GM12878 (cell line): ENCODE measurements at regions not wholly inside any gene's neighbourhood (a gene's known extent, or its start where the extent isn't known, plus 50 kb on each side); places are given as distances from the start of the nearest gene placed in this dataset.

ENCODE experiments used
- ATAC-seq: fragments of 200-7000 bp; cut with Tn5 transposase; 3 replicates; pipeline ENCODE4 v1.9.1; 2020; ENCODE audit warnings: mild to moderate bottlenecking, moderate library complexity
- BruUV-seq: library from RNA; stranded (reverse); fragments of 400-500 nt; replicated peaks from 2 replicates; lab custom pipeline; 2021; lab: Mats Ljungman, UMichigan
- CTCF ChIA-PET: fragments of 300-600 bp; sonication (Branson Sonifier 250); formaldehyde crosslinking; extraction: SDS; loops from one replicate; lab custom pipeline; 2021; ENCODE audit warnings: inconsistent platforms; lab: Yijun Ruan, JAX
- POLR2A ChIA-PET: fragments of 350-600 bp; formaldehyde crosslinking; extraction: SDS; loops from one replicate; lab custom pipeline; 2021; ENCODE audit warnings: inconsistent platforms; lab: Charles Lee
- RAD21 ChIA-PET: fragments of 300-600 bp; sonication (Branson Sonifier 250); formaldehyde crosslinking; loops from one replicate; lab custom pipeline; 2023; ENCODE audit warnings: antibody characterized with exemption; ENCODE audit not compliant: unreplicated experiment; lab: Charles Lee
- SMC1A ChIA-PET: fragments of 300-600 bp; sonication (Branson Sonifier 250); formaldehyde crosslinking; loops from one replicate; lab custom pipeline; 2023; ENCODE audit not compliant: unreplicated experiment, uncharacterized antibody; lab: Charles Lee
- DNase-seq: peaks from one replicate; pipeline ENCODE4 v3.0.0-alpha.2; 2011; ENCODE audit warnings: low read depth, low spot score
- FAIRE-seq: peaks from 3 replicates; lab custom pipeline; 2011; peaks lifted over from hg19 to GRCh38; lab: Jason Lieb, UNC
- H2AFZ ChIP-seq: 2 replicates; pipeline ENCODE4 v1.6.0; 2011; ENCODE audit warnings: low read depth, low read length, control low read depth; ENCODE audit not compliant: control insufficient read depth
- H3K27ac ChIP-seq: 2 replicates; pipeline ENCODE4 v1.5.1; 2011; ENCODE audit warnings: control low read depth; ENCODE audit not compliant: control insufficient read depth, insufficient read depth
- H3K27me3 ChIP-seq, 2 experiments: replicated peaks in 1 of 2; 2 replicates each; pipeline versions ENCODE4 v1.6.0 to v1.6.1; 2011; ENCODE audit warnings: low read length in 1 of 2; ENCODE audit not compliant: control insufficient read depth in 2 of 2, insufficient read depth in 2 of 2
- H3K36me3 ChIP-seq, 2 experiments: 2 replicates each; pipeline ENCODE4 v1.5.1; 2011; ENCODE audit warnings: low read length in 1 of 2; ENCODE audit not compliant: control insufficient read depth in 2 of 2, insufficient read depth in 2 of 2
- H3K4me1 ChIP-seq: 2 replicates; pipeline ENCODE4 v1.6.1; 2011; ENCODE audit warnings: mild to moderate bottlenecking, low read length, moderate library complexity, mixed read lengths; ENCODE audit not compliant: control insufficient read depth, insufficient read depth
- H3K4me2 ChIP-seq: 2 replicates; pipeline ENCODE4 v1.6.0; 2011; ENCODE audit warnings: control low read depth; ENCODE audit not compliant: control insufficient read depth, insufficient read depth
- H3K4me3 ChIP-seq: fragments of 200-600 bp; sonication (generic); 2 replicates; pipeline ENCODE4 v1.5.1; 2016
- H3K79me2 ChIP-seq: 2 replicates; pipeline ENCODE4 v1.6.0; 2011; ENCODE audit warnings: low read length; ENCODE audit not compliant: control insufficient read depth, insufficient read depth
- H3K9ac ChIP-seq: 2 replicates; pipeline ENCODE4 v1.8.0; 2011; ENCODE audit warnings: low read length, control low read depth, mixed read lengths; ENCODE audit not compliant: control insufficient read depth, insufficient read depth
- H3K9me3 ChIP-seq: replicated peaks from 3 replicates; pipeline ENCODE4 v1.5.1; 2011; ENCODE audit warnings: mild to moderate bottlenecking, low read length; ENCODE audit not compliant: control insufficient read depth, insufficient read depth
- H4K20me1 ChIP-seq: 2 replicates; pipeline ENCODE4 v1.6.0; 2011; ENCODE audit not compliant: control insufficient read depth, insufficient read depth
- ASH2L ChIP-seq: fragments of 300-600, 200-600 bp; sonication (generic); IDR thresholded peaks from 2 replicates; pipeline ENCODE4 v1.6.1; 2017; ENCODE audit warnings: low read depth, mild to moderate bottlenecking, borderline replicate concordance
- BACH1 ChIP-seq: fragments of 450-650 bp; IDR thresholded peaks from 2 replicates; pipeline ENCODE4 v1.6.1; 2017; ENCODE audit warnings: mild to moderate bottlenecking, borderline replicate concordance
- BRCA1 ChIP-seq: IDR thresholded peaks from 2 replicates; pipeline ENCODE4 v1.6.1; 2011; ENCODE audit warnings: low read depth, low read length, improper control_type of control experiment
- CBFB ChIP-seq: IDR thresholded peaks from 2 replicates; pipeline ENCODE4 v1.6.1; 2016; ENCODE audit warnings: antibody characterized with exemption, low read depth
- CHD1 ChIP-seq: IDR thresholded peaks from 2 replicates; pipeline ENCODE4 v1.6.1; 2012; ENCODE audit warnings: low read depth, low read length, improper control_type of control experiment
- CHD2 ChIP-seq: IDR thresholded peaks from 2 replicates; pipeline ENCODE4 v1.6.1; 2011; ENCODE audit warnings: low read depth, low read length, improper control_type of control experiment, borderline replicate concordance
- FOS ChIP-seq: IDR thresholded peaks from 3 replicates; pipeline ENCODE4 v1.6.1; 2011; ENCODE audit warnings: borderline replicate concordance; ENCODE audit not compliant: insufficient read length; ENCODE audit errors: extremely low read depth
- FOXK2 ChIP-seq: fragments of 450-650 bp; IDR thresholded peaks from 2 replicates; pipeline ENCODE4 v1.6.1; 2017; ENCODE audit warnings: mild to moderate bottlenecking, moderate library complexity
- HCFC1 ChIP-seq: fragments of 150-350 bp; IDR thresholded peaks from 2 replicates; pipeline ENCODE4 v1.6.1; 2014; ENCODE audit warnings: low read length
- IKZF1 ChIP-seq: fragments of 450-650 bp; conservative IDR thresholded peaks from 2 replicates; pipeline ENCODE4 v1.6.1; 2017; ENCODE audit warnings: antibody characterized with exemption, mild to moderate bottlenecking
- IKZF2 ChIP-seq, 2 experiments: fragments of 450-650 bp; IDR thresholded peaks; 2 replicates each; pipeline ENCODE4 v1.6.1; 2017; ENCODE audit warnings: mild to moderate bottlenecking in 2 of 2, moderate library complexity in 2 of 2
- JUNB ChIP-seq: IDR thresholded peaks from 2 replicates; pipeline ENCODE4 v1.6.1; 2016; ENCODE audit warnings: antibody characterized with exemption, mild to moderate bottlenecking
- MEF2A ChIP-seq: IDR thresholded peaks from 2 replicates; pipeline ENCODE4 v1.6.1; 2011; ENCODE audit warnings: low read depth, mild to moderate bottlenecking, low read length, moderate library complexity; ENCODE audit not compliant: insufficient read depth
- MEF2B ChIP-seq: fragments of 450-650 bp; IDR thresholded peaks from 2 replicates; pipeline ENCODE4 v1.6.1; 2018; ENCODE audit warnings: mild to moderate bottlenecking, moderate library complexity; ENCODE audit not compliant: partially characterized antibody, poor library complexity, severe bottlenecking
- MYC ChIP-seq: IDR thresholded peaks from 2 replicates; pipeline ENCODE4 v1.6.1; 2011; ENCODE audit warnings: mild to moderate bottlenecking, low read length, moderate library complexity, inconsistent platforms; ENCODE audit not compliant: insufficient read depth, insufficient replicate concordance, insufficient read length, severe bottlenecking
- NFYB ChIP-seq: IDR thresholded peaks from 2 replicates; pipeline ENCODE4 v1.6.1; 2011; ENCODE audit warnings: low read depth, mild to moderate bottlenecking, low read length, improper control_type of control experiment, moderate library complexity; ENCODE audit not compliant: insufficient read depth
- NR2C2 ChIP-seq: IDR thresholded peaks from 2 replicates; pipeline ENCODE4 v1.6.1; 2011; ENCODE audit warnings: borderline replicate concordance, low read depth; ENCODE audit not compliant: control insufficient read depth, insufficient read length
- NRF1 ChIP-seq: conservative IDR thresholded peaks from 2 replicates; pipeline ENCODE4 v1.6.1; 2011; ENCODE audit warnings: mild to moderate bottlenecking, low read depth, low read length, improper control_type of control experiment
- RUNX3 ChIP-seq: IDR thresholded peaks from 2 replicates; pipeline ENCODE4 v1.6.1; 2012; ENCODE audit warnings: low read length, inconsistent platforms
- SREBF1 ChIP-seq: IDR thresholded peaks from 2 replicates; pipeline ENCODE4 v1.6.1; 2012; ENCODE audit warnings: mild to moderate bottlenecking, low read length
- WRNIP1 ChIP-seq: IDR thresholded peaks from 2 replicates; pipeline ENCODE4 v1.6.1; 2011; ENCODE audit warnings: low read depth, low read length, improper control_type of control experiment, borderline replicate concordance
- ZNF24 ChIP-seq: fragments of 450-650 bp; IDR thresholded peaks from 2 replicates; pipeline ENCODE4 v1.6.1; 2017; ENCODE audit warnings: antibody characterized with exemption, mild to moderate bottlenecking
- WGBS: methylation state at CpG from one replicate; pipeline ENCODE4 v1.1.6; 2016; ENCODE audit warnings: low lambda C conversion rate; ENCODE audit not compliant: insufficient replicate concordance, insufficient coverage; ENCODE audit errors: missing lambda C conversion rate; 5-methylcytosine and 5-hydroxymethylcytosine counted together
- in situ Hi-C: fragments of 300-500 bp; cut with MboI; formaldehyde crosslinking; loops from 9 replicates; pipeline ENCODE4 v1.14.3; 2018; ENCODE audit warnings: mixed read lengths
- intact Hi-C: fragments of 100-400 bp; cut with micrococcal nuclease; formaldehyde crosslinking; loops from one replicate; pipeline ENCODE4 v1.14.2; 2022; ENCODE audit not compliant: unreplicated experiment
- TF ChIP-seq, protein P1 (sequence below): IDR thresholded peaks from 2 replicates; pipeline ENCODE4 v1.6.1; 2012; ENCODE audit warnings: low read length, inconsistent platforms
- TF ChIP-seq, protein P2 (sequence below): IDR thresholded peaks from 2 replicates; pipeline ENCODE4 v1.6.1; 2011; ENCODE audit warnings: borderline replicate concordance, low read depth, mild to moderate bottlenecking, moderate library complexity, low read length; ENCODE audit not compliant: insufficient read depth, poor library complexity, severe bottlenecking

DNA sequence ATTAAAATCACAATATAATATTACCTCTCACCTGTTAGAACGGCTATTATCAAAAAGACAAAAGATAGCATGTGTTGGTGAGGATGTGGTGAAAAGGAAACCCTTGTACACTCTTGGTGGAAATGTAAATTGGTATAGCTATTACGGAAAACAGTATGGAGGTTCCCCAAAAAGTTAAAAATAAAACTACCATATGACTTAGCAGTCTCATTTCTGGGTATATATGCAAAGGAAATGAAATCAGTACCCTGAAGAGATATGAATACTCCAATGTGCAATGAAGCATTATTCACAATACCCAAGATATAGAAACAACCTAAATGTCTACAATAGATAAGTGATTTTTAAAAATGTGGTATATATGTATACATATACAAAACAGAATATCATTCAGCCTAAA, 199.9 kb downstream of the SNX18 start (continued):
- no peak for TF ChIP-seq MEF2B
- TF ChIP-seq RUNX3, result peak; percentile 48
- no peak for TF ChIP-seq ZNF24
- no peak for TF ChIP-seq NR2C2
- TF ChIP-seq MEF2A, result peak; percentile 55; the same call in 1 of the 2 replicates
- no peak for TF ChIP-seq HCFC1
- TF ChIP-seq JUNB, result 0 out of 2 replicates have a peak, but pooled peaks have one; percentile 21
- no peak for TF ChIP-seq BRCA1

DNA sequence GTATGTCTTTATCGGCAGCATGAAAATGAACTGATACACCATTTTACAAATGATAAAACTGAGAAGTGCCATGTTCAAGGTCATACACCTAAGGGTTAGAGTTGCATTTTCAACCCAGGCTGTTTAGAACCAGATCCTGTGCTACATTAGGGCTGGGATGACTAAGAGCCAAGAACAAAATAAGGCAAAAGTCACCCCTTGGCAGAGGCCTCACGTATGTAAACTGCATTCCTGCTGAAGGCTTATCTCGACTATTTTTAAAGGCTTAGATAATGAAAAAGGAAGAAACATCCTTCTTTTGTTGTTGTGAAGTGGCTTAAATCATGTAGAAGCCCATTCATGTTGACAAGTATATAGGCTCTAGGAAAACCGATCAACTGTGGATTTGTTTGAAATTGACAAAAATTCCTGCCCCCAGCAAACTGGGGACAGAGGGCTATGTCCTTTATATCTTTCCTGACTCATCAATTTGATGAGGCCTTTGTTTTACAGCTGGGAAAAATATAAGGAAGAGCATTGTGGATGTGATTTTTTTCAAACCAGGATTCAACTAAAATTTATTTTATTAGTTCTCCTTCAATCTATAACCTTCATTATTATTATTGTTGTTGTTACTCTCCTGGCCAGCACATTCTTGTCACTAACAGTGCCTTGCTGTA, 196.5 kb downstream of the SNX18 start:
- intact Hi-C loops (no loop called here), in situ Hi-C loops (no loop called here)
- FAIRE-seq (no peak), ATAC-seq (no peak), DNase-seq (no peak)
- SMC1A ChIA-PET, result no interaction called here
- no TSS peak for BruUV-seq
- no peak overlapping the region for H3K4me3 ChIP-seq
- H3K27me3 ChIP-seq, result no peaks in the 10 kb centered on the region; a peak in 1 of 4 replicates
- H2AFZ ChIP-seq, result no peak overlapping the region
- POLR2A ChIA-PET, result no interaction called here
- H3K27ac ChIP-seq, result no peak overlapping the region
- no peaks in the 10 kb centered on the region for H3K4me1 ChIP-seq
- H3K9ac ChIP-seq, result no peak overlapping the region
- CTCF ChIA-PET, result no interaction called here
- no peak overlapping the region for H3K4me2 ChIP-seq
- 58% methylated on average over 4 of the region's 4 CpGs for WGBS
- H3K36me3 ChIP-seq, result no peaks in the 10 kb centered on the region
- no peak for TF ChIP-seq FOS
- TF ChIP-seq NFYB, result no peak
- no peak for TF ChIP-seq WRNIP1
- no peak for TF ChIP-seq MYC
- TF ChIP-seq NRF1, result no peak
- no peak for TF ChIP-seq BACH1
- TF ChIP-seq IKZF1, result no peak
- no peak for TF ChIP-seq FOXK2
- TF ChIP-seq CBFB, result no peak
- no peak for TF ChIP-seq ASH2L
- no peak for TF ChIP-seq IKZF2 (IDR thresholded peaks at IDR 0.05)
- no peak for TF ChIP-seq MEF2A
- TF ChIP-seq, protein P1, sequence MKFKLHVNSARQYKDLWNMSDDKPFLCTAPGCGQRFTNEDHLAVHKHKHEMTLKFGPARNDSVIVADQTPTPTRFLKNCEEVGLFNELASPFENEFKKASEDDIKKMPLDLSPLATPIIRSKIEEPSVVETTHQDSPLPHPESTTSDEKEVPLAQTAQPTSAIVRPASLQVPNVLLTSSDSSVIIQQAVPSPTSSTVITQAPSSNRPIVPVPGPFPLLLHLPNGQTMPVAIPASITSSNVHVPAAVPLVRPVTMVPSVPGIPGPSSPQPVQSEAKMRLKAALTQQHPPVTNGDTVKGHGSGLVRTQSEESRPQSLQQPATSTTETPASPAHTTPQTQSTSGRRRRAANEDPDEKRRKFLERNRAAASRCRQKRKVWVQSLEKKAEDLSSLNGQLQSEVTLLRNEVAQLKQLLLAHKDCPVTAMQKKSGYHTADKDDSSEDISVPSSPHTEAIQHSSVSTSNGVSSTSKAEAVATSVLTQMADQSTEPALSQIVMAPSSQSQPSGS, result no peak
- TF ChIP-seq CHD1, result no peak
- no peak for TF ChIP-seq SREBF1
- TF ChIP-seq, protein P2, sequence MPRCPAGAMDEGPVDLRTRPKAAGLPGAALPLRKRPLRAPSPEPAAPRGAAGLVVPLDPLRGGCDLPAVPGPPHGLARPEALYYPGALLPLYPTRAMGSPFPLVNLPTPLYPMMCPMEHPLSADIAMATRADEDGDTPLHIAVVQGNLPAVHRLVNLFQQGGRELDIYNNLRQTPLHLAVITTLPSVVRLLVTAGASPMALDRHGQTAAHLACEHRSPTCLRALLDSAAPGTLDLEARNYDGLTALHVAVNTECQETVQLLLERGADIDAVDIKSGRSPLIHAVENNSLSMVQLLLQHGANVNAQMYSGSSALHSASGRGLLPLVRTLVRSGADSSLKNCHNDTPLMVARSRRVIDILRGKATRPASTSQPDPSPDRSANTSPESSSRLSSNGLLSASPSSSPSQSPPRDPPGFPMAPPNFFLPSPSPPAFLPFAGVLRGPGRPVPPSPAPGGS, result no peak
- no peak for TF ChIP-seq CHD2
- no peaks in the 10 kb centered on the region for H3K79me2 ChIP-seq
- RAD21 ChIA-PET, result no interaction called here
- no peaks in the 10 kb centered on the region; the same call in 2 of the 3 replicates for H3K9me3 ChIP-seq
- H4K20me1 ChIP-seq, result no peaks in the 10 kb centered on the region
